ENCODE measurements at regions not wholly inside any gene's neighbourhood (a gene's known extent, or its start where the extent isn't known, plus 50 kb on each side); places are given as distances from the start of the nearest gene placed in this dataset.

DNA sequence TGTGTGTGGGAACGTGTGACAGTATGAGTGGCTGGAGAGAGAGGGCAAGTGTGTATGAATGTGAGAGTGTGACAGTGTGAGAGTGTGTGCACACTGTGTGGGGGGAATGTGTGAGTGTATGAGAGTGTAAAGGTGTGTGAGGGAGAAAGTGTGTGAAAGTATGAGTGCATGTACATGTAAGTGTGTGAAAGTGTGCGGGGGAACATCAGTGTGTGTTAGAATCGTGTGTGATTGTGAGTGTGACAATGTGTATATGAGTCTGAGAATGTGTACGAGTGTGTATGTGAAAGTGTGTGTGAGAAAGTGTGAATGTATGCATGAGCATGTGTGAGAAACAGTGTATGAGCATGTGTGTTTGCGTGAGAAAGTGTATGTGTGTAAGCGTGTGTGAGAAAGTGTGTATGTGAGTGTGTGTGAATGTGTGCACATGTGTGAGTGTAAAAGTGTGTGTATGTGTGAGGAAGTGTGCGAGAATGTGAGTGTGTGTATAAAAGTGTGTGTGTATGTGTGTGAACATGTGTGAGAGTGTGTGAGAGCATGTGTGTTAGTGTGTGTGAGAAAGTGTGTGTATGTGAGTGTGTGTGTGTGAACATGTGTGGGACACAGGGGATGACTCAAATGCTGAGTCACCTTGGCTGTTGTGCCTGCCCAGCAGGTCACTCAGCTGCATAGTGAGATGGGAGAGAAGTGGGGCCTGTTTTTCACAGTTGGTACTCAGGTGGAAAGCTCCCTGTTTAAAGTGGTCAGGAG, 220.5 kb upstream of the TBX3 start:
- TF ChIP-seq, protein P1, sequence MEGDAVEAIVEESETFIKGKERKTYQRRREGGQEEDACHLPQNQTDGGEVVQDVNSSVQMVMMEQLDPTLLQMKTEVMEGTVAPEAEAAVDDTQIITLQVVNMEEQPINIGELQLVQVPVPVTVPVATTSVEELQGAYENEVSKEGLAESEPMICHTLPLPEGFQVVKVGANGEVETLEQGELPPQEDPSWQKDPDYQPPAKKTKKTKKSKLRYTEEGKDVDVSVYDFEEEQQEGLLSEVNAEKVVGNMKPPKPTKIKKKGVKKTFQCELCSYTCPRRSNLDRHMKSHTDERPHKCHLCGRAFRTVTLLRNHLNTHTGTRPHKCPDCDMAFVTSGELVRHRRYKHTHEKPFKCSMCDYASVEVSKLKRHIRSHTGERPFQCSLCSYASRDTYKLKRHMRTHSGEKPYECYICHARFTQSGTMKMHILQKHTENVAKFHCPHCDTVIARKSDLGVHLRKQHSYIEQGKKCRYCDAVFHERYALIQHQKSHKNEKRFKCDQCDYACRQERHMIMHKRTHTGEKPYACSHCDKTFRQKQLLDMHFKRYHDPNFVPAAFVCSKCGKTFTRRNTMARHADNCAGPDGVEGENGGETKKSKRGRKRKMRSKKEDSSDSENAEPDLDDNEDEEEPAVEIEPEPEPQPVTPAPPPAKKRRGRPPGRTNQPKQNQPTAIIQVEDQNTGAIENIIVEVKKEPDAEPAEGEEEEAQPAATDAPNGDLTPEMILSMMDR (IDR thresholded peaks at IDR 0.05; ENCODE audit: control insufficient read depth, extremely low read depth, insufficient read depth): no peak
- no peak for DNase-seq (ENCODE audit: low read depth)
- no peak overlapping the region for H3K4me3 ChIP-seq (ENCODE audit: low read depth, low read length)

DNA sequence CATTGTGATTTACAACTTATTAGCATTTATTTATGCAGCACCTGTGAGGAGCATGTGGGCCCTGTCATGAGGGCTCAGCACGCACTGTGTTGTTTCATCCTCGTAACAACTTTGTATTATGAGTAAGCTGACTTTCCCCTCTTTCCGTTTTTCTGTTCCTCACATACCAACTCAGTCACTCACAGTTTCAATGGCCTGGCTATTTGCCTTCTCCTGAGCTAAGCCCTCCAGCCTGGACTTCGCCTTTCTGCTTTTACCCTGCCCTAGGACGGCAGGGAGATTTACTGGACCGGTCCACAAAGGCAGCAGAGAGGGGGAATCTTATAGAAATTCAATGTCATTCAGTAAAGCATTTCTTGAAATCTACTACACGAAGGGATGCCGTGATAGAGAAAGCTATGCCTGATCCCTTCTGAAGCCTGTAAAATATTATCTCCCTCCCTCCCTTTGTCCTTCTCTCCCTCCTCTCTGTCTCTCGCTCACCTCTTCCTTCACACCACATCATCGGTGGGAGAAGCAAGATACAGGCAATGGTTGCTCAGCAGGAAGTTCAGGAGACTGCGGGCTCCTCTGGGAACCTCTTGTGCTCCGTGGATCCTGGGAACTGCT, 219.2 kb upstream of the TBX3 start:
- no peak for DNase-seq (ENCODE audit: low read depth)
- no peak overlapping the region for H3K4me3 ChIP-seq (ENCODE audit: low read depth, low read length)
- TF ChIP-seq, protein P1 (IDR thresholded peaks at IDR 0.05; ENCODE audit: control insufficient read depth, extremely low read depth, insufficient read depth): no peak

- H3K4me3 ChIP-seq (ENCODE audit: low read depth, low read length): no peak overlapping the region
- DNase-seq (ENCODE audit: low read depth): no peak
- TF ChIP-seq, protein P1 (IDR thresholded peaks at IDR 0.05; ENCODE audit: control insufficient read depth, extremely low read depth, insufficient read depth): no peak
Measured at GRCh38 chr12:114902665-114903064, 218.7 kb upstream of the TBX3 start.

DNA sequence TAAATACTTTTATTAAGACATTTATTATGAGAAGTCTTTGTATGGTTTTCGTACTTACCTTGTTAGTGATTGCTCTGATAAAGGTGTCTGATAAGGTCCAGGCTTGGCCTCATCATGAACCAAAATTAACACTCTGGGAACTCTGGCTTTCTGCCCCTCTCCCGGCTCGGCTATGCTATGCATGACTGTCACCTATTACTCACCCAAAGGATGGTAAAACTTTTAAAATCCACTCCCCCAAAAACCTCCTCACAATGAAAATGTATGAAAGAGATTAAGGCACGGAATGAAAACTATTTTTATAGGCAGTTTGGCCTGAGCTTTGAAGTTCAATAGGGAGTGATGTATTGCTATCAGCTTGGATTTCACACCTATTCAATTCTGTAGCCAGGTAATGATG, 217.3 kb upstream of the TBX3 start:
- H3K4me3 ChIP-seq (ENCODE audit: low read depth, low read length): no peak overlapping the region
- no peak for DNase-seq (ENCODE audit: low read depth)
- TF ChIP-seq, protein P1 (IDR thresholded peaks at IDR 0.05; ENCODE audit: control insufficient read depth, extremely low read depth, insufficient read depth): no peak

- TF ChIP-seq, protein P1 (IDR thresholded peaks at IDR 0.05; ENCODE audit: control insufficient read depth, extremely low read depth, insufficient read depth): no peak
- DNase-seq (ENCODE audit: low read depth): no peak
- H3K4me3 ChIP-seq (ENCODE audit: low read depth, low read length): no peak overlapping the region
Measured at GRCh38 chr12:114898159-114898558, 214.2 kb upstream of the TBX3 start.

DNA sequence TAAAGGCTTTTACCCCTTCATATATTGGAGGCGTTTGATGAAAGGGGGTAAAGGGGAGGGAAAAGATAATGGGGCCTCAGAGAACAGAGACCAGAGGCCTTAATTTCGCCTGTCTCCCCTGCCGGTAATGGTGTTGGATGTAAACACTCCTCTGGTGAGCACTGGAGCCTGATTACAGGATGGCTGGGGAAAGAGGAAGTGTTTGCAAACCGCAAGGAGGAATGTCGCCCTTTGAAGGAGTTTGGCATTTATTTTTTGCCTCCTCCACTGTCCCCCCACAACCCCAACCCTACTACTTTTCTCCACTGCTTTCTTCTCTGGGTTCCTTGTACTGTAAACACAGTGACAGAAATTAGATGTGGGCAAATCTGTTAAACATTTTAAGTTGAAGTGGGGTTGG, 211.9 kb upstream of the TBX3 start:
- TF ChIP-seq, protein P1 (IDR thresholded peaks at IDR 0.05; ENCODE audit: control insufficient read depth, extremely low read depth, insufficient read depth): no peak
- no peak overlapping the region for H3K4me3 ChIP-seq (ENCODE audit: low read depth, low read length)
- DNase-seq (ENCODE audit: low read depth): no peak
